Endothelial cell of umbilical vein (primary cell): ENCODE measurements at regions not wholly inside any gene's neighbourhood (a gene's known extent, or its start where the extent isn't known, plus 50 kb on each side); places are given as distances from the start of the nearest gene placed in this dataset.

Experiments
- BruUV-seq: library from RNA; stranded (reverse); fragments of 400-500 nt; replicated peaks from 2 replicates; lab custom pipeline; 2021; lab: Mats Ljungman, UMichigan
- CTCF ChIA-PET: fragments of 300-600, 350-600 bp; sonication (Branson Sonifier 250); formaldehyde crosslinking; loops from one replicate; lab custom pipeline; 2021; ENCODE audit warnings: antibody characterized with exemption, inconsistent platforms; lab: Charles Lee
- POLR2A ChIA-PET: fragments of 300-600, 350-600 bp; sonication (Branson Sonifier 250); formaldehyde crosslinking; loops from one replicate; lab custom pipeline; 2021; ENCODE audit warnings: antibody characterized with exemption, inconsistent platforms; lab: Charles Lee
- DNase-seq: peaks from one replicate; pipeline ENCODE4 v3.0.0-alpha.2; 2011; ENCODE audit warnings: low read depth, low spot score
- FAIRE-seq: peaks from 2 replicates; lab custom pipeline; 2011; peaks lifted over from hg19 to GRCh38; lab: Jason Lieb, UNC
- H2AFZ ChIP-seq: 2 replicates; pipeline ENCODE4 v1.6.0; 2012; ENCODE audit warnings: low read depth, low read length, control low read depth, inconsistent platforms
- H3K27ac ChIP-seq: 2 replicates; pipeline ENCODE4 v1.5.1; 2011; ENCODE audit warnings: low read depth, mild to moderate bottlenecking, control low read depth, low read length, moderate library complexity; ENCODE audit not compliant: insufficient read depth
- H3K27me3 ChIP-seq, 2 experiments: 2 replicates each; pipeline versions ENCODE4 v1.6.0 to v1.6.1; 2011; ENCODE audit warnings: low read length in 2 of 2, mixed read lengths in 1 of 2; ENCODE audit not compliant: control insufficient read depth in 2 of 2, insufficient read depth in 2 of 2
- H3K36me3 ChIP-seq, 2 experiments: 2 replicates in 1 of 2; 3 replicates in 1 of 2; pipeline ENCODE4 v1.5.1; 2011; ENCODE audit warnings: low read length in 2 of 2, mild to moderate bottlenecking in 1 of 2, moderate library complexity in 1 of 2; ENCODE audit not compliant: control insufficient read depth in 2 of 2, insufficient read depth in 2 of 2; ENCODE audit errors: extremely low read depth in 1 of 2
- H3K4me1 ChIP-seq: 3 replicates; pipeline ENCODE4 v1.5.1; 2011; ENCODE audit warnings: mild to moderate bottlenecking, low read length; ENCODE audit not compliant: control insufficient read depth, insufficient read depth; ENCODE audit errors: extremely low read depth
- H3K4me2 ChIP-seq: 2 replicates; pipeline ENCODE4 v1.6.1; 2011; ENCODE audit warnings: low read length, control low read depth, mixed read lengths; ENCODE audit not compliant: insufficient read depth
- H3K4me3 ChIP-seq, 3 experiments: fragments of 200-600 bp in 1 of 3; sonication (generic), shearing (Covaris generic) in 1 of 3; replicated peaks in 1 of 3; 2 replicates each; pipeline ENCODE4 v1.5.1; 2011 to 2016; ENCODE audit warnings: control low read depth in 3 of 3, low read length in 3 of 3, mild to moderate bottlenecking in 2 of 3, inconsistent platforms in 1 of 3, low read depth in 1 of 3, moderate library complexity in 1 of 3; ENCODE audit not compliant: insufficient read depth in 1 of 3
- H3K79me2 ChIP-seq: 2 replicates; pipeline ENCODE4 v1.6.0; 2012; ENCODE audit warnings: low read length, inconsistent platforms; ENCODE audit not compliant: control insufficient read depth, insufficient read depth
- H3K9ac ChIP-seq: replicated peaks from 2 replicates; pipeline ENCODE3; 2011; ENCODE audit warnings: low read length, control low read depth; ENCODE audit not compliant: insufficient read depth; ENCODE audit errors: extremely low read depth
- H3K9me1 ChIP-seq: replicated peaks from 3 replicates; pipeline ENCODE4 v1.6.0; 2011; ENCODE audit warnings: mild to moderate bottlenecking, low read length; ENCODE audit not compliant: control insufficient read depth, insufficient read depth; ENCODE audit errors: extremely low read depth
- H3K9me3 ChIP-seq: replicated peaks from 2 replicates; pipeline ENCODE4 v1.5.1; 2012; ENCODE audit warnings: low read length, inconsistent platforms; ENCODE audit not compliant: control insufficient read depth, insufficient read depth
- H4K20me1 ChIP-seq: replicated peaks from 2 replicates; pipeline ENCODE3; 2011; ENCODE audit warnings: mild to moderate bottlenecking, low read length; ENCODE audit not compliant: control insufficient read depth, insufficient read depth; ENCODE audit errors: extremely low read depth
- CTCF ChIP-seq, 2 donors: IDR thresholded peaks; 1 replicate in 1 of 2; 2 replicates in 1 of 2; pipeline ENCODE4 v1.5.1; 2011; ENCODE audit warnings: low read length in 2 of 2, mild to moderate bottlenecking in 2 of 2, moderate library complexity in 2 of 2, control low read depth in 1 of 2, inconsistent platforms in 1 of 2, low read depth in 1 of 2; ENCODE audit not compliant: insufficient read depth in 1 of 2; ENCODE audit errors: extremely low read depth in 1 of 2
- EZH2 ChIP-seq: IDR thresholded peaks from 2 replicates; pipeline ENCODE4 v1.6.1; 2012; ENCODE audit warnings: borderline replicate concordance, low read depth, mild to moderate bottlenecking, moderate library complexity, low read length, inconsistent platforms; ENCODE audit not compliant: severe bottlenecking
- FOS ChIP-seq: IDR thresholded peaks from 2 replicates; pipeline ENCODE4 v1.6.1; 2011; ENCODE audit warnings: mild to moderate bottlenecking, low read length, moderate library complexity, borderline replicate concordance; ENCODE audit not compliant: insufficient read depth
- GATA2 ChIP-seq: IDR thresholded peaks from 2 replicates; pipeline ENCODE4 v1.7.0; 2011; ENCODE audit warnings: low read depth, mild to moderate bottlenecking, moderate library complexity, mixed read lengths, low read length; ENCODE audit not compliant: insufficient read length, insufficient read depth
- JUN ChIP-seq: IDR thresholded peaks from 2 replicates; pipeline ENCODE4 v1.6.1; 2011; ENCODE audit warnings: borderline replicate concordance, low read depth; ENCODE audit not compliant: insufficient read length, insufficient read depth
- MAX ChIP-seq: IDR thresholded peaks from 2 replicates; pipeline ENCODE4 v1.6.1; 2011; ENCODE audit not compliant: insufficient read depth, insufficient read length
- MYC ChIP-seq: IDR thresholded peaks from one replicate; pipeline ENCODE4 v1.6.1; 2011; ENCODE audit warnings: mild to moderate bottlenecking, low read depth, low read length
- POLR2A ChIP-seq: IDR thresholded peaks from 2 replicates; pipeline ENCODE4 v1.6.1; 2012; ENCODE audit warnings: low read depth, mild to moderate bottlenecking, control low read depth, low read length
- POLR2AphosphoS5 ChIP-seq: IDR thresholded peaks from 2 replicates; pipeline ENCODE4 v1.6.1; 2012; ENCODE audit warnings: low read depth, mild to moderate bottlenecking, control low read depth, low read length, moderate library complexity; ENCODE audit not compliant: insufficient read depth
- dilution Hi-C: fragments of 300-500 bp; cut with MboI; formaldehyde crosslinking; loops from one replicate; pipeline ENCODE4 v1.15.0; 2019; ENCODE audit warnings: low sequenced_read_pairs; ENCODE audit not compliant: extremely low pct_ligation_motif_present
- intact Hi-C: fragments of 100-400 bp; cut with micrococcal nuclease; formaldehyde crosslinking; loops from one replicate; pipeline ENCODE4 v1.10.0; 2022

GRCh38 chr10:29041616-29042015 is 247.3 kb upstream of the LYZL1 start:
- Histone ChIP-seq H3K9me1 (no peaks in the 10 kb centered on the region), H3K9ac (no peak overlapping the region), H3K79me2 (no peaks in the 10 kb centered on the region), H3K4me1 (no peaks in the 10 kb centered on the region), H2AFZ (no peak overlapping the region), H3K27me3 (peaks cover 0 to 4% of the 10 kb centered on the region in 2 experiments), H3K9me3 (no peaks in the 10 kb centered on the region), H3K4me2 (no peak overlapping the region), H3K27ac (no peak overlapping the region), H3K4me3 (no peak overlapping the region), H3K36me3 (no peaks in the 10 kb centered on the region), H4K20me1 (no peaks in the 10 kb centered on the region)
- FAIRE-seq (no peak), DNase-seq (no peak)
- ChIA-PET POLR2A (no interaction called here), CTCF (no interaction called here)
- no TSS peak for BruUV-seq
- intact Hi-C loops = no loop called here
- TF ChIP-seq EZH2 = no peak
- TF ChIP-seq POLR2AphosphoS5 = no peak
- TF ChIP-seq GATA2 = no peak
- no peak for TF ChIP-seq FOS
- TF ChIP-seq POLR2A = no peak
- TF ChIP-seq CTCF (IDR thresholded peaks at IDR 0.05; ENCODE audit: extremely low read depth in 1 of 2, insufficient read depth in 1 of 2, low read depth in 1 of 2, low read length in 2 of 2) = no peak
- TF ChIP-seq JUN = no peak
- TF ChIP-seq MAX = no peak
- TF ChIP-seq MYC = no peak
- dilution Hi-C loops = no loop called here
